ENCODE measurements at regions not wholly inside any gene's neighbourhood (a gene's known extent, or its start where the extent isn't known, plus 50 kb on each side); places are given as distances from the start of the nearest gene placed in this dataset.

DNA sequence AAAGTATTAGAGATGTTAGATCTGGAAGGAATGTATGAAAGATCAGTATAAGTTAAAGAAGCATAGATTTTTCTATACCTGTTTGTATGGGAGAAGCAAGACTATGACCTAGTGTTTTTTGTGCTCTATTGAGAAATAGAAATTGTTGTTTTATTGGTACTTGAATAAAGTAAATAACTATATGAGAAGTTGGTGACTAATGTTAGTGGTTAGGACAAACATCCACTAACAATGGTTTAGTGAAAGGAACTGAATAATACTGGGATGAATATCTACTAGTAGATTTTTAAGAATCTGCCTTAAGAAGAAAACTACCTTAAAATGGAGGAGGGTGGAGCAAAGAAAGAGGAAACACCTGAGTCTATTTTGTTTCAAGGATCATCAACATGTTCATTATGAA, 521.1 kb upstream of the POT1 start:
- no peak for TF ChIP-seq EZH2 (IDR thresholded peaks at IDR 0.05; ENCODE audit: low read length)
- TF ChIP-seq, protein P1, sequence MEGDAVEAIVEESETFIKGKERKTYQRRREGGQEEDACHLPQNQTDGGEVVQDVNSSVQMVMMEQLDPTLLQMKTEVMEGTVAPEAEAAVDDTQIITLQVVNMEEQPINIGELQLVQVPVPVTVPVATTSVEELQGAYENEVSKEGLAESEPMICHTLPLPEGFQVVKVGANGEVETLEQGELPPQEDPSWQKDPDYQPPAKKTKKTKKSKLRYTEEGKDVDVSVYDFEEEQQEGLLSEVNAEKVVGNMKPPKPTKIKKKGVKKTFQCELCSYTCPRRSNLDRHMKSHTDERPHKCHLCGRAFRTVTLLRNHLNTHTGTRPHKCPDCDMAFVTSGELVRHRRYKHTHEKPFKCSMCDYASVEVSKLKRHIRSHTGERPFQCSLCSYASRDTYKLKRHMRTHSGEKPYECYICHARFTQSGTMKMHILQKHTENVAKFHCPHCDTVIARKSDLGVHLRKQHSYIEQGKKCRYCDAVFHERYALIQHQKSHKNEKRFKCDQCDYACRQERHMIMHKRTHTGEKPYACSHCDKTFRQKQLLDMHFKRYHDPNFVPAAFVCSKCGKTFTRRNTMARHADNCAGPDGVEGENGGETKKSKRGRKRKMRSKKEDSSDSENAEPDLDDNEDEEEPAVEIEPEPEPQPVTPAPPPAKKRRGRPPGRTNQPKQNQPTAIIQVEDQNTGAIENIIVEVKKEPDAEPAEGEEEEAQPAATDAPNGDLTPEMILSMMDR (optimal IDR thresholded peaks at IDR 0.05 in 1 of 3, IDR thresholded peaks at IDR 0.05 in 1 of 3, conservative IDR thresholded peaks at IDR 0.05 in 1 of 3; ENCODE audit: extremely low read depth in 1 of 3, insufficient read depth in 2 of 3, low read length in 3 of 3), result no peak
- Histone ChIP-seq H3K4me2 (ENCODE audit: control insufficient read depth, extremely low read depth, insufficient read depth, low read depth, low read length) (no peak overlapping the region), H3K9me3 (ENCODE audit: control insufficient read depth, low read depth, low read length) (no peaks in the 10 kb centered on the region), H3K4me3 (ENCODE audit: control insufficient read depth in 2 of 3, extremely low read depth in 1 of 3, insufficient read depth in 2 of 3, low read depth in 1 of 3, low read length in 3 of 3) (no peak overlapping the region), H3K9ac (ENCODE audit: control insufficient read depth, extremely low read depth, insufficient read depth, low read length) (no peak overlapping the region), H4K20me1 (ENCODE audit: control insufficient read depth, extremely low read depth, insufficient read depth, low read length) (no peaks in the 10 kb centered on the region), H3K79me2 (ENCODE audit: control insufficient read depth, insufficient read depth, low read length) (no peaks in the 10 kb centered on the region), H3K4me1 (ENCODE audit: control insufficient read depth, extremely low read depth, insufficient read depth, low read length) (no peaks in the 10 kb centered on the region), H2AFZ (ENCODE audit: control insufficient read depth, low read length) (no peak overlapping the region), H3K27ac (ENCODE audit: control insufficient read depth, insufficient read depth, low read length) (no peak overlapping the region), H3K27me3 (ENCODE audit: control insufficient read depth, extremely low read depth, insufficient read depth, low read length) (no peaks in the 10 kb centered on the region), H3K36me3 (ENCODE audit: control insufficient read depth in 2 of 2, extremely low read depth in 1 of 2, insufficient read depth in 2 of 2, low read length in 2 of 2) (no peaks in the 10 kb centered on the region), H3K9me1 (ENCODE audit: control insufficient read depth, extremely low read depth, insufficient read depth, low read length) (no peaks in the 10 kb centered on the region)
- dilution Hi-C loops (cut with MboI; ENCODE audit: extremely low pct_ligation_motif_present, low sequenced_read_pairs), result no loop called here
- DNase-seq (ENCODE audit: low read depth, low spot score) (no peak), FAIRE-seq (no peak)

DNA sequence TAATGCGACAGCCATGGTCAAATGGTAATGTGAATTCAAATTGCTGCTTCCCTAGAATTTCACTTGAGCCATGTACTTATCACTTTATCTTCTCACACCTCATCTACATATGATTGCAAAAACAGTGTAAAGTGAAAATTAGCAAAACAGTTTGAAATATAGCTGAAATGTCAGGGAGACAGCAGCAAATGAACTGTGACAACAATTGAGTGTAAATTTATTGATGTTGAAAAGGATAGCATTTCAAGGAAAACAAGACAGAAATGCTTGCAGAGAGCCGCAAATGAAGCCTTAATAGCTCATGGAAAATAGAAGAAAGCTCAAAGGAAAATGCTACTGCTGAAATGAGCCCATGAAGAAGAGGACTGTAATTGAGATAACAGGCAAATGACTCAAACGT, 516.2 kb upstream of the POT1 start:
- Histone ChIP-seq H3K27ac (ENCODE audit: control insufficient read depth, insufficient read depth, low read length) (no peak overlapping the region), H3K4me1 (ENCODE audit: control insufficient read depth, extremely low read depth, insufficient read depth, low read length) (no peaks in the 10 kb centered on the region), H3K9ac (ENCODE audit: control insufficient read depth, extremely low read depth, insufficient read depth, low read length) (no peak overlapping the region), H3K4me2 (ENCODE audit: control insufficient read depth, extremely low read depth, insufficient read depth, low read depth, low read length) (no peak overlapping the region), H4K20me1 (ENCODE audit: control insufficient read depth, extremely low read depth, insufficient read depth, low read length) (no peaks in the 10 kb centered on the region), H2AFZ (ENCODE audit: control insufficient read depth, low read length) (no peak overlapping the region), H3K4me3 (ENCODE audit: control insufficient read depth in 2 of 3, extremely low read depth in 1 of 3, insufficient read depth in 2 of 3, low read depth in 1 of 3, low read length in 3 of 3) (no peak overlapping the region), H3K36me3 (ENCODE audit: control insufficient read depth in 2 of 2, extremely low read depth in 1 of 2, insufficient read depth in 2 of 2, low read length in 2 of 2) (no peaks in the 10 kb centered on the region), H3K79me2 (ENCODE audit: control insufficient read depth, insufficient read depth, low read length) (no peaks in the 10 kb centered on the region), H3K9me1 (ENCODE audit: control insufficient read depth, extremely low read depth, insufficient read depth, low read length) (no peaks in the 10 kb centered on the region), H3K27me3 (ENCODE audit: control insufficient read depth, extremely low read depth, insufficient read depth, low read length) (no peaks in the 10 kb centered on the region), H3K9me3 (ENCODE audit: control insufficient read depth, low read depth, low read length) (no peaks in the 10 kb centered on the region)
- dilution Hi-C loops (cut with MboI; ENCODE audit: extremely low pct_ligation_motif_present, low sequenced_read_pairs), result no loop called here
- TF ChIP-seq EZH2 (IDR thresholded peaks at IDR 0.05; ENCODE audit: low read length), result no peak
- TF ChIP-seq, protein P1 (optimal IDR thresholded peaks at IDR 0.05 in 1 of 3, IDR thresholded peaks at IDR 0.05 in 1 of 3, conservative IDR thresholded peaks at IDR 0.05 in 1 of 3; ENCODE audit: extremely low read depth in 1 of 3, insufficient read depth in 2 of 3, low read length in 3 of 3), result no peak
- DNase-seq (ENCODE audit: low read depth, low spot score), result no peak
- FAIRE-seq, result no peak

Measured in keratinocyte (primary cell).